ENCODE measurements at regions not wholly inside any gene's neighbourhood (a gene's known extent, or its start where the extent isn't known, plus 50 kb on each side); places are given as distances from the start of the nearest gene placed in this dataset.
"Not testable (repeated sequence)": the region's sequence is repeated elsewhere in the genome, so short reads cannot be mapped to it uniquely, and the experiment has no call there.

DNA sequence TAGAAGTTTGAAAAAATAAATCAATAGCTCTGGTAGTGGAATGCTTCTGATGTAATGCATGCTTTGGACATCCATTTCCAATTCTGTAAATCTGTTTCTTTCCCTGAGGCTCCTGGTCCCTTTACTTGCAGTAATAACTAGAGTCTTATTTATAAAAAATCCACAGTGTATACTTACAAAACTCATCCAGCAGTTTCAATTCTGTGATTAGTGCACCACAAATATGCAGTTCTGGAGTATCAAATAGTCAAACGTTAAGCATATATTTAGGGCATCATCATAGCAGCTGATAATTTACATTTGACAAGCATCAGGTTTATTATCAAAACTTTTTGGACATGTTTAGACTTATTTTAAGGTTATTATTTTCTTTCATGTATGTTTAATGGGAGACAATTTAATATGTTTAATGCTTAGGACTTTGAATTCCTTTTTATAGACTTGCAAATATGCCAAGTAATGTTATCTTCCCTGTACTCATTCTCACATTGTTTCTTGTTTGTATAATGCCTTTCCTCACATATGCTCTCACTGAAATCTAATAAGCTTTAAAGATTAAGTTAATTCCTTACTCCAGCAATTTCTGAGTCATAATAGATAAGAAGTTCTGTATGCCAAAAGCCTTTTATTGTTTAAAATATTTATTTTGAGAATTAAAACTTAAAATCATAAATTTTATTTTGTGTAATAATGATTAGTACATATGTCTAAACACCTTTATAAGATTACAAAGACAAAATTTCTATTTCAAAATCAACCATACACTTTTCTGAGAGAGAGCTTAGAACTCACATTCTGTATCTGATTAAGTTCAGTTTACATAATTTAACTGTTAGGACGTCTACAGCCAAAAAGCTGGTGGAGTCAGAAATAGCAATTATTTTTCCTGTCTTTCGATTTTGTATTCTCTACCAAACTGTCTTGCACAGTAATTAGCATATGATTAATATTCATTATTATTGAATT, 341.5 kb upstream of the TMEFF2 start:
- ATAC-seq, result no peak
- DNase-seq, result no peak

DNA sequence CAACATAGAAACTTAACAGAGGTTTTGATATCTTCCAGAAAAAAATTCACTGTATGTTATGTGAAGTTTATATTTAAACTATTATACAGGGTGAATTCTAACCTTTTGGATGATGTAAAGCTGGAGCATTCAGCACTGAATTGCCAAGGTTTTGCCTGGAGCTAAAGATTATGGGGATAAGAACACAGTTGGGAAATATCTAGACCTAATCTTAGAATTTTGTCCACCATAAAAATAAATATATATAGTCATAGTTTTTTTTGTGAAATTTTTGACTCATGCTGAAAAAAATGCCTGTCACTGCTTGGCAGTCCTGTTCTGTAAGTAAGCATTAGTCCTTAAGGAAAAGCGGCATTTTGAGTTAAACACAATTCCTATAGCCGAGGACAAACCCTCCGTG, 339.3 kb upstream of the TMEFF2 start:
- no peak for ATAC-seq
- no peak for DNase-seq

DNA sequence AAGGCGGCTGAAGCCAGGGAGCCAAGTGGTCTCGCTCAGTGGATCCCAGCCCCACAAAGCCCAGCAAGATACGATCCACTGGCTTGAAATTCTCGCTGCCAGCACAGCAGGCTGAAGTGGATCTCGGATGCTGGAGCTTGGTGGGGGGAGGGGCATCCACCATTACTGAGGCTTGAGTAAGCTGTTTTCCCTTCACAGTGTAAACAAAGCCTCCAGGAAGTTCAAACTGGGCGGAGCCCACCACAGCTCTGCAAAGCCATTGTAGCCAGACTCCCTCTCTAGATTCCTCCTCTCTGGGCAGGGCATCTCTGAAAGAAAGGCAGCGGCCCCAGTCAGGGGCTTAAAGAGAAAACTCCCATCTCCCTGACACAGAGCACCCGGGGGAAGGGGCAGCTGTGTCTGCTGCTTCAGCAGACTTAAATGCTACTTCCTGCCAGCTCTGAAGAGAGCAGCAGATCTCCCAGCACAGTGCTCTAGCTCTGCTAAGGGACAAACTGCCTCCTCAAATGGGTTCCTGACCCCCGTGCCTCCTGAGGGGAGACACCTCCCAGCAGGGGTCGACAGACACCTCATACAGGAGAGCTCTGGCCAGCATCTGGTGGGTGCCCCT, 330.0 kb upstream of the TMEFF2 start:
- ATAC-seq, DNase-seq: not testable (repeated sequence)

DNA sequence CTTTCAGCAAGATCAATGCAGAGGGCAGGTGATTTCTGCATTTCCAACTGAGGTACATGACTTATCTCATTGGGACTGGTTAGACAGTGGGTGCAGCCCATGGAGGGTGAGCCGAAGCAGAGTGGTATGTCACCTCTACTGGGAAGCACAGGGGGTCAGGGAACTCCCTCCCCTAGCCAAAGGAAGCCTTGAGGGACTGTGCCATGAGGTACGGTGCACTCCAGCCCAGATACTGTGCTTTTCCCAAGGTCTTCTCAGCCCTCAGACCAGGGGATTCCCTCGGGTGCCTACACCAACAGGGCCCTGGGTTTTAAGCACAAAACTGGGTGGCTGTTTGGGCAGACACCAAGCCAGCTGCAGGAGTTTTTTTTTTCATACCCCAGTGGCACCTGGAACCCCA, 329.5 kb upstream of the TMEFF2 start:
- DNase-seq, ATAC-seq: not testable (repeated sequence)

DNA sequence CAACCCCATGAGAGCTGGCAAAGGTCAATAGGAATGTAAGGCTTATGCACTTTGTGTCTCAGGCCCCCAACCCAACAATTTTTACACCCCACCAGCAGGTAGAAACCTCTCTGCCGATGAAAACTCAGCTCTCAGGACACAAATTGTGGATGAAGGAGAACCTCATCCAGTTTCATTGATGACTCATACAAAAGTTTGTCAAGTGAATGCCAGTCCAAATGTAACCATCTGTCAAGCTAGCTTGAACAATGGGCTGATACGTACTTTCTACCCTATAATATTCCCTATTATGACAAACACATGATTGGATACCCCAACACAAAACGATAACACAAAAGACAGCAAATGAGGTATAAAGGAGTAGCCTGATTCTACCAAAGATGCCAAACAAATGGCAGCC, 321.2 kb upstream of the TMEFF2 start:
- no peak for DNase-seq

DNA sequence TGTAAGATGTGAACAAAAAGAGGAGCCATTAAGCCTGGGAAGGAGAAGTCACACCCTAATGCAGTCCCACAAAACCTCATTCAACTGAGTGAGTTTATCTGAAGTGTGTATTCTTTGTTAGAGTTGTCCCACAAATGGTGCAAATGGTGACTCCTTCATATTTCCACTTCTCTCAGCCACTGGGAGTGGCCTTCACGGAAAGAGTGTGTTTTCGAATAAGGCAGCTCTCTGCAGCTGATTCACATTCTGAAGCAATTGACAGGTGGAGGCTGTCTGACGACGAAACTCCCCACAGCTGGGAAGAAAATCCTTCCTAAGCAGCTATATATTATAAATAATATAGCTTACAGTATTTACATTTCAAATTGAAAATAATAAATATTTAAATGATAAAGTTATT, 318.8 kb upstream of the TMEFF2 start:
- DNase-seq (no peak), ATAC-seq (no peak)

More for the DNA sequence above, 321.2 kb upstream of the TMEFF2 start:
- no peak for ATAC-seq

DNA sequence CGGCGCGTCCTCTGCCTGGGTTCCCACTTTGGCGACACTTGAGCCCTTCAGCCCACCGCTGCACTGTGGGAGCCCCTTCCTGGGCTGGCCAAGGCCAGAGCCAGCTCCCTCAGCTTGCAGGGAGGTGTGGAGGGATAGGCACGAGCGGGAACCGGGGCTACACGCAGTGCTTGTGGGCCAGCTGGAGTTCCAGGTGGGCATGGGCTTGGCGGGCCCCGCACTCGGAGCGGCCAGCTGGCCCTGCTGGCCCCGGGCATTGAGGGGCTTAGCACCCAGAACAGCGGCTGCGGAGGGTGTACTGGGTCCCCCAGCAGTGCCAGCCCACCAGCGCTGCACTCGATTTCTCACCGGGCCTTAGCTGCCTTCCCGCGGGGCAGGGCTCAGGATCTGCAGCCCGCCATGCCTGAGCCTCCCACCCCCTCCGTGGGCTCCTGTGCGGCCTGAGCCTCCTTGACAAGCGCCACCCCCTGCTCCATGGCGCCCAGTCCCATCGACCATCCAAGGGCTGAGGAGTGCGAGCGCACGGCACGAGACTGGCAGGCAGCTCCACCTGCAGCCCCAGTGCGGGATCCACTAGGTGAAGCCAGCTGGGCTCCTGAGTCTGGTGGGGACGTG, 313.2 kb upstream of the TMEFF2 start:
- ATAC-seq, DNase-seq: not testable (repeated sequence)

DNA sequence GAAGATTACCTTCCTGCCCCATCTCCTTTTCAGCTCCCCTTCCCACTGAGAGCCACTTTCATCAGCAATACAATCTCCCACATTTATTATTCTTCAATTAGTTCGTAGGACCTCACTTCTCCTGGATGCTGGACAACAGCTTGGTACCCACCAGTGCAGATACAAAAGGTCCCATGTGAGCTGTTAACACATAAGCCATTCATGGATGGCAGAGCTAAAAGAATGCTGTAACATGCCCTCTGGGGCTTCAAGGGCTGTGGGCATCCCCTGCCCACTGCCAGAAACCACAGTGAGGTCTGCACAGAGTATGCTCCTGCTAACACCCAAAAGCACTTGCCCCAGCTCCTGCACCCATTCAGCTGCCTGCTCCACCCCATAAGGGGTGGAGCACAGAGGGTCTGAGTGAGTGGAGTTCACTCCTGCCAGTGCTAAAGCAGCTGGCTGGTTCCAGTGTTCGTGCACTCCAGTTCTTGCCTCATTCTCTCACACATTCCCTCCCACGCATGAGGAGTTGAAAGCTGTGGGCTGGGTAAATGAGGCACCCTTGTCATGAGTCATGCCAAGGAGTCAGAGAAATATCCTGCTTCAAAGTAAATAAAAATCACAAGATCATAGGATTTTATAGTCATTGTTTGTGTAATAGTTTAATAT, 305.9 kb upstream of the TMEFF2 start:
- DNase-seq (peak; percentile 15), ATAC-seq (peak; percentile 87)

DNA sequence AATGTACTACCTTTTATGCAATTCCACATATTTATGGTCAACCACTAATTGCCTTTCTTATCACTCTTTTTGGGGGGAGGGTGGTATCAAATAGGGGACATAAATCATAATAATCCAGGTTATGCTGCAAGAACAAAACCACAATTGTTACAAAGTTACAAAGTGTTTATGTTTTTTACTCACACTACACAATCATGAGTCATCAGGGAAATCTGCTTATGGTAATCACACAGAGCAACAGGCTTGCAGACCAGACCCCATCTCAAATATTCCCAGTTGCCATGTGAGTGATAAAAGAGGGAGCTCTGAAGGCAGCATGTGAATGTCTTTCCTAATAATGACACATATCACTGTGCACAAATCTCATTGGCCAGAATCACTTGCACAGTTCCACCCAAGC, 304.7 kb upstream of the TMEFF2 start:
- DNase-seq (no peak), ATAC-seq (no peak)

DNA sequence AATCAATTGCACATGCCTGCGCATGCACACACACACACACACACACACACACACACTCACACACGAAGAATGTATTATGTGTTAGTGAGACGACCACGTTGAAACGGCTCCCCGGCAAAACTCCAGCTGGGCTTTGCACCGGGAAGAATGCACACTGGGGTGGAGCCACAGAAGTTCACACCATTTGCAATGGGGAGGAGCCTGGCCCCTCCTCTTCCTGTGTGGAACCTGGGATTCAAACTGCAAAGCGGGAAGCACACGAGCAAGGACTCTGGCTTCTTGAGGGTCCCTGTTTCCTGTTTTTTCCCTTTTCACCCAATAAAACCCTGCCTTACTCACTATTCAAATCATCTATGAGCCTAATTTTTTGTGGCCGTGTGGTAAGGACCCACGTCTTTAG, 304.0 kb upstream of the TMEFF2 start:
- ATAC-seq (no peak), DNase-seq (no peak)

DNA sequence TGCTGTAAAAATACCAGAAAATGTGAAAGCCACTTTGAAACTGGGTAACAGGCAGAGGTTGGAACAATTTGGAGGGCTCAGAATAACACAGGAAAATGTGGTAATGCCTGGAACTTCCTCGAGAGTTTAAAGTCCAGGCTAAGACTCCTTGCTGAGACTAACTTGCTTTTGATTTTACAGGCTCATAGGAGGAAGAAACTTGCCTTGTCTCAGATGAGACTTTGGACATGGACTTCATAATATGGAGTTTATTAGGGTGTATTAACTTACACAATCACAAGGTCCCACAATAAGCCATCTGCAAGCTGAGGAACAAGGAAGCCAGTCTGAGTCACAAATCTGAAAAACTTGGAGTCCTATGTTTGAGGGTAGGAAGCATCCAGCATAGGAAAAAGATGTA, 293.4 kb upstream of the TMEFF2 start:
- ATAC-seq, DNase-seq: not testable (repeated sequence)

DNA sequence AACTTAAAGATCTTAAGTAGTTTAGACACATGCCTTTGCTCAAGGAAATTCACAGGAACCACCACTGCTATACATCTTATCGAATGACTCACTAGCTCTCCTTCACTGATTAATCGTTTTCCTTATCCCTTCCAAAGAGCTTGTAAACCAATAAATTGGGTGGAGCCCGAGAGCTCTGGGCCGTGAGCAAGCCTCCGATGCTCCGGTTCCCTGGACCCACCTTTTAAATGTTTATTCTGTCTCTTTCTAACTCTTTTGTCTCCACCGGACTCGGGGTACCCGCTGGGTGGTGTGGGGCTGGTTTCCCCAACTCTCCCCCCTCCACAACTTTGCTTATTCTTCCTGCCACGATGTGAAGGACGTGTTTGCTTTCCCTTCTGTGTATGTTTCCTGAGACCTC, 292.9 kb upstream of the TMEFF2 start:
- ATAC-seq, result no peak
- no peak for DNase-seq

DNA sequence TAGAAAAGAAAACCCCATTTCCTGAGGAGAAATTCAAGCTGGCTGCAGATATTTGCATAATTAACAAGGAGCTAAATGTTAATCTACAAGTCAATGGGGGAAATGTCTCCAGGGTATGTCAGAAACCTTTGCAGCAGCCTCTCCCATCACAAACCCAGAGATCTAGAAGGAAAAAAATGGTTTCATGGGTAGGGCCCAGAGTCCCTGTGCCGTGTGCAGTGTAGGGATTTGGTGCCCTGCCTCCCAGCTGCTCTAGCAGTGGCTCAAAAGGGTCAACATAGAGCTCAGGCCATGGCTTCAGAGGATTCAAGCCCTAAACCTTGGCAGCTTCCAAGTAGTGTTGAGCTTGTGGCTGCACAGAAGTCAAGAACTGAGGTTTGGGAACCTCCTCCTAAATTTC, 290.2 kb upstream of the TMEFF2 start:
- no peak for ATAC-seq
- DNase-seq, result no peak

DNA sequence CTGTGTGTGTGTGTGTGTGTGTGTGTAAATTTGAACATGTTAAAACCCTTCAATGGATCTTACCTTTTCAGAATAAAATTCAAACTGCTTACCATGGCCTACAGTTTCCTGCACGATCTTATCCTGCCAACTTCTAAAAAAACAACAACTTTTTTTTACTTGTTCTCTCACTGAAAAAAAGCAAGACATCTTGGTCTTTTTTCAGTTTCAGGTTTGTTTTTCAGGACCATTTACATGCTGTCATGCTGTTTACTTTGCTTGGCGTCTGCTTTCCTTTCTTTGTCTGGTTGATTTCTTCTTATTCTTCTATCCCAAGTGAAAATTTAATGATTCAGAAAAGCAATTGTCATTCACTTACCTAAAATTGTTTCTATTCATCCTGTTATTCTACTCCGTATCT, 286.3 kb upstream of the TMEFF2 start:
- ATAC-seq, result no peak
- DNase-seq, result no peak

DNA sequence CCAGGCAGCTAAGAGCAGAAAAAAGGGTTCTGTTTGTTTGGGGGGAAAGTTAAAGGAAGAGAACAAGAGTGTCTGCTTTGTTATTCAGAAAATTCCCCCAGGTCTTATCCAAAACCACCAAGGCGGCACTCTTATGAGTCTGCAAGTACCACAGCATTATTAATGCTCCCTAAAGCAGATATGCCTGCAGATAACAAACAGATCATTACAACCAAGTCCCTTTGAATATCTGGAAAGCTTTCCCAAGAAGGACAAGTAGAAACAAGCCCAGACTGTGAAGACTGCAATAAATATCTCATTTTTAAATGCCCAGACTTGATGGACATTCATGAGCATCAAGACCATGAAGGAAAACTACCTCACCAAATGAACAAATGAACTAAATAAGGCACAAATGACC, 278.6 kb upstream of the TMEFF2 start:
- ATAC-seq, result no peak
- no peak for DNase-seq

DNA sequence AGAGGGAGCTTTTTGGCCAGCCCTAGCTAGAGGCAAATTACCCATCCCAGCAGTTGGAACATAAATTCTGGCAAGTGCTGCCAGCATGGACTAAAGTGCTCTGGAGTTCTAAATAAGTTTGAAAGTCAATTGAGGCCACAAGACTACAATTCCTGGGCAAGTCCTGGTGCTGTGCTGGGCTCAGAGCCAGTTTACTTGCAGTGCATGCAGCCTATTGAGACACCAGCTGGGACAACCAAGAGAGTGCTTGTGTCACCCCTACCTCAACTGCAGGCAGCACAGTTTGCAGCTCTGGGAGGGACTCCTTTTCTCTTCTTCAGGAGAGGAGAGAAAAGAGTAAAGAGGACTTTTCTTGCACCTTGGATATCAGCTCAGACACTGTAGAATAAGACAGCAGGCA, 277.2 kb upstream of the TMEFF2 start:
- ATAC-seq, result no peak
- no peak for DNase-seq

DNA sequence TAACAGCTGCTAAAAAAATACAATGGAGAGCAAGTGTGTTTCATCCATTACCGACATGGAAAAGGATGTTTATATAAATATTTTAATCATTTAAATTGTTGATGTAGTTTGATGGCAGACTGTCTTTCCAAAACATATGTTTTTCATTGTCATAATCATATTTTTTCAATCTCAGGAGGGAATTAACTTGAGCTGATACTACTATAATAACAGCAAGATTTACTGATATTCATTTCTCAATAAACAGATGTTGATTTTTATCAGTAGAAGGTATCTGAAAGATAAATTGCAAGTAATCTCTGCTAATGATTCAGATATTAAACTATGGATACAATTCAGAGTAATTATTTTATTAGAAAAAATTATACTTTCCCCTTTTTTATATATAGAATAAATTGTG, 274.9 kb upstream of the TMEFF2 start:
- no peak for ATAC-seq

DNA sequence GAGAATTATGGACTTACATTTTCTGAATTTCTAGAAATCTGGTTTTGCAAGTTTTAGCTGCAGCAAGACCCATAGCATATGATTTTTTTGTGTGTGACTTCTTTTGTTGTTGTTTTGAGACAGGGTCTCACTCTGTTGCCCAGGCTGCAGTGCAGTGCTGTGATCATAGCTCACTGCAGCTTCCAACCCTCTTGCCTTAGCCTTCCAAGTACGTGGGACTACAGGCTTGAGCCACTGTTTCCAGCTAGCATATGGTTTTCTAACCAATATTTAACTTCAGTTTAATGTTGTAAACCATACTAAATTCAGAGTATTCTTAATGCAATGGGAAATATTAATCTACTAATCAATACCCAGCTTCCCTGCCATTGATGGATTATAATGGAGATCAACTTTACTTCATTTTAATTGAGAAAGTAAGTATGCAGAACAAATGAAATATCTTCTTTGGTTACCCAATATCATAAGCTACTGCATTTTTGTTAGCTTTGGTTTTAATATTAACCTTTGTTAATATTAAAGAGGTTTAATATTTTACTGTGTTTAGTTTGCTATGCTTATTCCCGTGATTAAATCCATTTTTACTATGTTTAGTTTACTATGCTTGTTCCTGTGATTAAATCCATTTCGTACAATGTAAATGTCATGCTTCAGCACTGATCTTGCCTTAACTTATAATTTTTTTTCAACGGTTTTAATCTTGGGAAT, 273.4 kb upstream of the TMEFF2 start:
- DNase-seq (no peak), ATAC-seq (no peak)

More for the DNA sequence above, 274.9 kb upstream of the TMEFF2 start:
- DNase-seq, result no peak

DNA sequence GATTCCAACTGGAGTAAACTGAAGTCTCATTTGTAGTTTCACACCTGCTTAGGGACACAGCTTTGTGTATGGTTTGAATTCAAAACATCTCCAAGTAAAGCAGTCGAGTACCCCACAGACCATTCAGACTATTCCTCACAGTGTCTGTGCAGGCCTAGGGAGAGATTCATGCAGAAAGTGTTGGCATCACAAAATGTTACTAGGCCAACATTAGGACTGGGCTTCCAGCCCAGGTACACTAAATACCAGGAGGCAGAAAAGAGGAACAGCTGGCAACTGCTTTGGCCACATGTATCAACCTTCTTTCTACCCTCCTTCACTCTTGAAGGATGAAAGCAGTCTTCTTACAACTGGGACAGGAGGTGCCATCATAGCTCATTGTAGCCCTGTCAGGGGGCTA, 270.4 kb upstream of the TMEFF2 start:
- ATAC-seq (no peak), DNase-seq (no peak)

DNA sequence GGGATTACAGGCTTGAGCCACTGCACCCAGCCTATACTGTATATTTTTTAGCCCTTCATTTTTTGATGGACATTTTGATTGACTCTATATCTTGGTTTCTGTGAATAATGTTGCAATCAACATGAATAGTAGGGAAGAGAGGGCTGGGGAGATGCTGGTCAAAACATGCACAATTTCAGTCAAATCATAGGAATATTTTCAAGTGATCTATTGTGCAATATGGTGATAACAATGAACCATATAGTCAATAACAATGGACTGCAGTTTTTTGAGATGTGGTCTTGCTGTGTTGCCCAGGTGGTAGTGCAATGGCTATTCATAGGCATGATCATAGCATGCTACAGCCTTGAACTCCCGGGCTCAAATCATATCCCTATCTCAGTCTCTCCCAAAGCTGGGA, 264.7 kb upstream of the TMEFF2 start:
- ATAC-seq (no peak), DNase-seq (no peak)

DNA sequence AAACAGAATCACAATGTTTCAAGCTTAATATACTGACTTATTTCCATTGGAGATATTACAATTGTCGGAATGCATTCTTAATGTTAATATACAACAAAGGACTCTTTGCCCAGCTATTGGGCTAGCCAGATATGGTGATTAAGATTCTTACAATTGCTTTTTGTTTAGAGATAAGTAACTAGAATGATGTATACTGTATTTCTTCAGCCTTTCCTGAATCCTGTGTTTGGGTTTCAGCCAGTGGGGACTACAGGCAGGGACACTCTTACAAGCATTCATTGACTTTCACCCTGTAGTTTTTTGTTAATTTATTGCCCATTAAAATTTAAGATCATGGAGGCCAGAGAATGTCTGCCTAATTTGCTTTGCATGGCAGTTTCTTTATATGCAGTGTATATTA, 254.1 kb upstream of the TMEFF2 start:
- ATAC-seq (no peak), DNase-seq (no peak)

DNA sequence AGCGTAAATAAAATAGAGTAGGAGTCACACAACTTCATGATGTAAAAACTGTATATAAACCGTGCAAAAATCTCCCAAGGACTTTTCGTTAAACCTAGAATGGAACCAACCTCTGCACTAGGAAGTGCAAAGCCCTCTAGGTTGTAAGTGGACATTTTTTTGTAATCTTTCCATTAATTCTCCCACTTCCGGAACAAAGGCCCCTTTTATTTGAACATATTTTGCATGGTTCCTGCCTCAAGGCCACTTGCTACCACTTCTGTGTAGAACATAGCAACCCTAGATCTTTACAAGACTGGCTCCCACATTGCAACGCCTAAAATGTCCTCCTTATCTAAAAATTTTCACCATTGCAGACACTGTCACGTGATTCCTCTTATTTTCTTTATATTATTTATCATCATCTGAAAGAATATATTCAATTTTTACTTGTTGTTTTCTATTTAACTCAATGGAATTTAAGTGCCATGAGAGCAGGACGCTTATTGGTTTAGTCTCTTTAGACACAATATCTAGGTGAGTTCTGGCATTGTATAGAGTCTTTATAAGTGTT, 249.6 kb upstream of the TMEFF2 start:
- ATAC-seq (no peak), DNase-seq (no peak)

Data from stimulated activated naive CD8-positive, alpha-beta T cell treated with anti-CD3 and anti-CD28 coated beads, Interleukin-15, Interleukin-2, amounts not matched to agents 100 U/mL and 50 U/mL, for 24 hours (primary cell).